Activated CD4-positive, alpha-beta T cell treated with anti-CD3 and anti-CD28 coated beads, Interleukin-2, amount 10 ng/mL, durations not matched to agents 24 days and 14 days (primary cell): ENCODE measurements at regions not wholly inside any gene's neighbourhood (a gene's known extent, or its start where the extent isn't known, plus 50 kb on each side); places are given as distances from the start of the nearest gene placed in this dataset.

ENCODE experiments used
- DNase-seq: peaks from one replicate; pipeline ENCODE4 v3.0.0; 2022
- H3K27ac Mint-ChIP-seq: one replicate; pipeline ENCODE4 v1.8.0; 2022; ENCODE audit warnings: mild to moderate bottlenecking, mixed read lengths
- H3K27me3 Mint-ChIP-seq: one replicate; pipeline ENCODE4 v1.8.0; 2022; ENCODE audit warnings: mixed read lengths
- H3K36me3 Mint-ChIP-seq: one replicate; pipeline ENCODE4 v1.8.0; 2022; ENCODE audit warnings: low read depth, mild to moderate bottlenecking, mixed read lengths
- H3K4me1 Mint-ChIP-seq: one replicate; pipeline ENCODE4 v1.8.0; 2021; ENCODE audit warnings: mixed read lengths
- H3K4me3 Mint-ChIP-seq: one replicate; pipeline ENCODE4 v1.8.0; 2022; ENCODE audit warnings: mild to moderate bottlenecking, moderate library complexity, mixed read lengths
- H3K9me3 Mint-ChIP-seq: one replicate; pipeline ENCODE4 v1.8.0; 2021; ENCODE audit warnings: mixed read lengths
- intact Hi-C: fragments of 100-400 bp; cut with micrococcal nuclease; formaldehyde crosslinking; loops from one replicate; pipeline ENCODE4 v1.15.1; 2023

DNA sequence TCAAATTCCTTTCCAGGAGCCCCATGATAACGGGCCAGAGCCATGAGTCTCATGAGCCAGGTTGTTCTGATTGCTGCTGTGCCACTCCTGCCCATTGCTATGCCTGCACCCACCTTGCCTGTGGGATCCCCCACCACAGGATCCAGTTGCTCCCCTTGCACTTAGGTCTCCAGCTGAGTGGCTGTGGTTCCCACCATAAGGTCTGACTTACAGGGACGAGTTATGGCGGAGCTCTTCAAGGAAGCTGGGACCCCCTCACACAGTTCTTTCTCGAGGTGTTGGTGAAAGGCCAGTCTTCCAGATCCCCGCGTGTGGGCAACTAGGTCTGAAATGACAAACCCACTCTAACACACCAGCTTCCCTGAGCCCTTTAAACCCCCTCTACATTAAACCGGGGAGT, 111.9 kb upstream of the C14orf180 start:
- H3K27me3 Mint-ChIP-seq, result peaks cover 10% of the 10 kb centered on the region

DNA sequence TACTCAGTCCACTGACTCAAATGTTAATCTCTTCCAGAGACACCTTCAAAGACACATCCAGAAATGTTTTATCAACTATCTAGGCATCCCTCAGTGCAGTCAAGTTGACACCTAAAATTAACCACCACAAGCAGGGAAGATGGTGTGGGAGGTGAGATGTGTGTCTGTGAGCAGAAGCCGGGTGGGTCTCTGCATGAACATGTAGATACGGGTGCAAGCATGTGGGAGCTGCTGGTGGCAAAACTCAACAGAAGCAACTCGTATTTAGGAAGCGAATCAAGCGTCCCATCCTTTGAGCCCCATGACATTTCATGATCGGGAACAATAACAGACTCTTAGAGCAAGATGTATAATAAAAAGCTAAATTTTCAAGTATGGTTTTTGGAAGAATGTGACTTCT, 110.0 kb upstream of the C14orf180 start:
- Mint-ChIP-seq H3K27me3 (no peaks in the 10 kb centered on the region), H3K9me3 (no peaks in the 10 kb centered on the region), H3K36me3 (no peaks in the 10 kb centered on the region), H3K4me1 (no peaks in the 10 kb centered on the region), H3K27ac (no peak overlapping the region), H3K4me3 (no peak overlapping the region)
- intact Hi-C loops, result no loop called here
- DNase-seq, result no peak

More for the DNA sequence above, 111.9 kb upstream of the C14orf180 start:
- DNase-seq, result peak; percentile 49
- H3K4me1 Mint-ChIP-seq, result no peaks in the 10 kb centered on the region
- intact Hi-C loops, result no loop called here
- H3K36me3 Mint-ChIP-seq, result no peaks in the 10 kb centered on the region
- no peak overlapping the region for H3K4me3 Mint-ChIP-seq
- no peak overlapping the region for H3K27ac Mint-ChIP-seq
- no peaks in the 10 kb centered on the region for H3K9me3 Mint-ChIP-seq

DNA sequence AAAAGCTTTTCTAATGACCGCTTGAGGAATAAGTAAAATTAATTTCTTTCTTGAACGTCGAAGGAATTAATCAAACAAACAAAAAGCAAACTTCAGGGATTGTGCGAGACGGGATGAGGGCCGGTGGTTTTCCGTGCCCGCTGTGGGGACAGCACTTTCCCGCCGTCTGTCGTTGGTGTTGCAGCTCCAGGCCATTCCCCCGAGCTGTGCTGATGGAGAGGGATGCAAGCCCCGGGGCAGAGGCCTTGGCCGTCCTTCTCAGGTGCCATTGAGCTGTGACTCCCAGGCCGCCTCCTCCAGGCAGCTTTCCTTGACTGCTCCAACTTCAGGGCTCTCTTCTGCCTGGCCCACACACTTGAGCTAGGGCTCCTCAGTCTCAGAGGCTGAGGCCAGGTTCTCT, 109.0 kb upstream of the C14orf180 start:
- Mint-ChIP-seq H3K27ac (no peak overlapping the region), H3K4me3 (no peak overlapping the region), H3K4me1 (no peaks in the 10 kb centered on the region), H3K9me3 (no peaks in the 10 kb centered on the region), H3K27me3 (no peaks in the 10 kb centered on the region), H3K36me3 (no peaks in the 10 kb centered on the region)
- no peak for DNase-seq
- intact Hi-C loops, result no loop called here

GRCh38 chr14:104471114-104471513, 108.5 kb upstream of the C14orf180 start:
- no peak overlapping the region for H3K27ac Mint-ChIP-seq
- no peak overlapping the region for H3K4me3 Mint-ChIP-seq
- no peaks in the 10 kb centered on the region for H3K36me3 Mint-ChIP-seq
- no peaks in the 10 kb centered on the region for H3K9me3 Mint-ChIP-seq
- H3K4me1 Mint-ChIP-seq, result no peaks in the 10 kb centered on the region
- H3K27me3 Mint-ChIP-seq, result no peaks in the 10 kb centered on the region
- intact Hi-C loops, result no loop called here
- no peak for DNase-seq

DNA sequence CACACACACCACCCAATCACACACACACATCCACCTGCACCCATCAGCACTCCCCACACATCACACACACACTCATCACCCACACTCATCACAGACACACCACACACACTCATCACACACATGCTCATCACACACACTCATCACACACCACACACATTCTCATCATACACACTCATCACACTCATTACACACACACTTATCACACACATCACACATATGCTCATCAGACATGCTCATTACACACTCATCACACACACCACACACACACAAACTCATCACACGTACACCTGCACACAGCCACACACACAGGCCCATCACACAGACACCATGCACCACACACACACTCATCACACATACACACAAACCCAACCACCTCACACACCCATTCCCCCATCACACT, 107.5 kb upstream of the C14orf180 start:
- no peak for DNase-seq
- Mint-ChIP-seq H3K4me3 (no peak overlapping the region), H3K27ac (no peak overlapping the region), H3K27me3 (no peaks in the 10 kb centered on the region), H3K4me1 (no peaks in the 10 kb centered on the region), H3K36me3 (no peaks in the 10 kb centered on the region), H3K9me3 (no peaks in the 10 kb centered on the region)
- intact Hi-C loops, result no loop called here

- intact Hi-C loops, result no loop called here
- H3K4me1 Mint-ChIP-seq, result no peaks in the 10 kb centered on the region
- no peaks in the 10 kb centered on the region for H3K27me3 Mint-ChIP-seq
- H3K4me3 Mint-ChIP-seq, result no peak overlapping the region
- no peaks in the 10 kb centered on the region for H3K9me3 Mint-ChIP-seq
- H3K27ac Mint-ChIP-seq, result no peak overlapping the region
- no peaks in the 10 kb centered on the region for H3K36me3 Mint-ChIP-seq
- no peak for DNase-seq
Measured at GRCh38 chr14:104472536-104473243, 106.9 kb upstream of the C14orf180 start.

DNA sequence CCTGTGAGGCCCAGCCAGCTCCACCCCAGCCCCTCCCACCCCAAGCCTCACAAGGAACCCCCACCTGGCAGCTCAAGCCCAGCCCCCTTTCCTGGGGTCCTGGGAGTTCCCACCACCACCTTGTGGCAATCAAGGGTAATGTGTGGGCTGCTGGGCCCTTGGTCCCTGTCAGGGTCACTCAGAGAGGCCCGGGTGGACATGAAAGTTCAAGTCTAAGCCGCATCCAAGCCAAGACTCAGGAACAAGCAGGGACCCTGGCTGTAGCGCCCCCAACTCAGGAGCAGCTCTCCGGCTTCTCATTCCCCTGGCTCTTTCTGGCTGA, 106.4 kb upstream of the C14orf180 start:
- Mint-ChIP-seq H3K4me1 (no peaks in the 10 kb centered on the region), H3K9me3 (no peaks in the 10 kb centered on the region), H3K27ac (no peak overlapping the region), H3K36me3 (no peaks in the 10 kb centered on the region), H3K27me3 (no peaks in the 10 kb centered on the region), H3K4me3 (no peak overlapping the region)
- intact Hi-C loops, result no loop called here
- DNase-seq, result no peak

- intact Hi-C loops, result no loop called here
- Mint-ChIP-seq H3K36me3 (no peaks in the 10 kb centered on the region), H3K27me3 (no peaks in the 10 kb centered on the region), H3K9me3 (no peaks in the 10 kb centered on the region), H3K27ac (no peak overlapping the region), H3K4me3 (no peak overlapping the region), H3K4me1 (no peaks in the 10 kb centered on the region)
- no peak for DNase-seq
Measured at GRCh38 chr14:104473649-104474494, 105.7 kb upstream of the C14orf180 start.

DNA sequence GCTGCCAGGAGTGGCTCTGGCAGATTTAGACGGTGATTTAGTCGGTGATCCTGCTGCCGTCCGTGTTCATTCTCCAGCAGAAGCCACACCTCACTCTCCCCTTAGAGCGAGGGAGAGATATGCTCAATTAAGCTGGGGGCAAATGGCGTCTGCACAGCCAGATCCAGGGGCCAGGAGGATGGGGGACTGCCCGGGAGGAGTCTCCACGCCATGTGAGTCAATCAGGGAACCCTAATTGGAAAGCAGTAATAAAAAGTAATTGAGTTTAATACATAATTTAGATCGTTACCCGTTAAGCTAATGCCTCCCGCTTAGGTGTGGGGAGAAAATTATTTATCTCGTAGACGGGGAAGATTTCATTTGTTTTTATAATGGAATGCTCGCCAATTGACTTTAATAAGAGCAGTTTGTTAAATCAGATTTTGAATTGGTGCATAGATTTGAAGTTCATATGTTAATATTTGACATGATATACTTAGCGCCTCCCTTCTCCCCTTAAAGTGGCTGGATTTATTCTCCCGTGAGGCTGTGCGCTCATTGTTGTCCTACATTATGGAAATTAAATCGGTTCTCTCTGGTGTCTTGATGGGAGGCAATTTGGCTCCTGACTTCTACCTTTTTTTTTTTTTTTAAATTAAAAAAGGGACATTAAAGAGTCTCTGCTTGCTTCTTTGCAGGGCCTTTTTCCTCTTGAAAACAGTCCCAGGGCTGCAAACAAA, 104.9 kb upstream of the C14orf180 start:
- no peaks in the 10 kb centered on the region for H3K27me3 Mint-ChIP-seq
- H3K27ac Mint-ChIP-seq, result no peak overlapping the region
- H3K9me3 Mint-ChIP-seq, result no peaks in the 10 kb centered on the region
- no peak for DNase-seq
- no peak overlapping the region for H3K4me3 Mint-ChIP-seq
- no peaks in the 10 kb centered on the region for H3K4me1 Mint-ChIP-seq
- H3K36me3 Mint-ChIP-seq, result no peaks in the 10 kb centered on the region
- intact Hi-C loops, result no loop called here

DNA sequence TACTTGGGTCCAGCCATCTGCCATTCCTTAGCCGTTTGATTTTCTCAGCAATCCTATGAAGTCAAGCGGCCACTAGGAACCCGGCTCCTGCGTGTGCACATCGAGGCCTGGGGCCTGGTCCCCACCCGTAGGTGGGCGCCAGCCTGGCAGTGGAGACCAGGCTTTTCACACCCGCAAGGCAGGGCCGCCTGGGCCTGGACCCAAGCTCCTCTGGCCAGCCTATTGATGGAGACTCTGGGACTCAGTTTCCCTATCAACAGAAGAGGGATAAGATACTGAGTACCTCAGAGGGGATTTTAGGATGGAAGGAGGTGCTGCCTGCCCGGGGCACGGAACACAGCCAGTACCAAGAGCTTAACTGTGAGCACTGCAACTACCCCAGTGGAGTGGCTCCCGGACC, 104.3 kb upstream of the C14orf180 start:
- H3K9me3 Mint-ChIP-seq, result no peaks in the 10 kb centered on the region
- intact Hi-C loops, result no loop called here

DNA sequence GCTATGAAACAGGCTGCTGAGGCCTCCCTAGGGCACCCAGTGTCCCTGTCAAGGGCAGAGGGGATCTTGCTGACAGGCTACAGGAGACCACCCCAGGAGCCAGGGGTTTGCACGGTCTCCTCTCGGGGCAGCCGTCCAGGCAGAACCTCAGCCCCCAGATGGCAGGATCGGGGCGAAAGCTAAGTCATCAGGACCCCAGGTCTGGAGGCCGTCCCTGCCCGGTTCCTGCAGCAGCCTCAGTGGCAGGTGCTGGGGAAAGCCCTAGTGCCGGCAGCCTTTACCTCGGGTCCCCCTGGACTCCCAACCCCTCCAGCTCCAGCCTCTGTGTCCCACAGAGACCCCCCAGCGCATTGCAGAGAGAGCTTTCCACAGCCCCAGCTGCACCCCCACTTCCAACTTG, 103.8 kb upstream of the C14orf180 start:
- no peaks in the 10 kb centered on the region for H3K9me3 Mint-ChIP-seq
- intact Hi-C loops, result no loop called here
- no peak overlapping the region for H3K4me3 Mint-ChIP-seq

More for the DNA sequence above, 104.3 kb upstream of the C14orf180 start:
- Mint-ChIP-seq H3K4me1 (no peaks in the 10 kb centered on the region), H3K36me3 (no peaks in the 10 kb centered on the region), H3K4me3 (no peak overlapping the region), H3K27ac (no peak overlapping the region), H3K27me3 (no peaks in the 10 kb centered on the region)
- DNase-seq, result no peak

GRCh38 chr14:104476437-104476836, 103.1 kb upstream of the C14orf180 start:
- H3K4me3 Mint-ChIP-seq, result no peak overlapping the region
- no peaks in the 10 kb centered on the region for H3K9me3 Mint-ChIP-seq
- H3K4me1 Mint-ChIP-seq, result no peaks in the 10 kb centered on the region
- H3K36me3 Mint-ChIP-seq, result no peaks in the 10 kb centered on the region
- DNase-seq, result no peak
- intact Hi-C loops, result no loop called here
- no peak overlapping the region for H3K27ac Mint-ChIP-seq
- H3K27me3 Mint-ChIP-seq, result no peaks in the 10 kb centered on the region

More for the DNA sequence above, 103.8 kb upstream of the C14orf180 start:
- no peaks in the 10 kb centered on the region for H3K27me3 Mint-ChIP-seq
- no peak for DNase-seq
- H3K36me3 Mint-ChIP-seq, result no peaks in the 10 kb centered on the region
- H3K4me1 Mint-ChIP-seq, result no peaks in the 10 kb centered on the region
- no peak overlapping the region for H3K27ac Mint-ChIP-seq

DNA sequence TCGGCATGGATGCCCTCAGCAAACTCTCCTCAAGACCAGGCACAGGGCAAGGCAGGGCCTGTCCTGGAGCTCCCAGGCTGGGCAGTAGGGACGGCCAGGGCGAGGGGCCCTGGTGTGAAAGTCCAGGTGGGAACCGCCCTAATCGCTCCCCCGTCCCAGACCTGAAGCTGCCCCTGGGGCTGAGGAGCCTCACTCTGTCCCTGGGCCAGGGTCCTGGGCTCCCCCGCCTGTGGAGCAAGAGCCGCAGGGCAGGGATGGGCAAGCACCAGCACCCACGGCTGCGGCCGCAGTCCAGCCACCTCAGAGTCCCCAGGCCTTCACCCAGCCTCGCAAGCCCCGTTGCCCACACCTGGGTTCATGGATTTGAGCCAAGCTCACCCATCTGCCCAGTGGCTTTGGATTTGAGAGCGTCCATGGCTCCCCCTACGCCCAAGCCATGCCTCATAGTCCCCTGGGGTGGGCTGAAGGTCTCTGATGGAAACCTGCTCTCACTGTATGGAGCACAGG, 102.4 kb upstream of the C14orf180 start:
- H3K4me3 Mint-ChIP-seq, result no peak overlapping the region
- H3K27me3 Mint-ChIP-seq, result no peaks in the 10 kb centered on the region
- no peaks in the 10 kb centered on the region for H3K4me1 Mint-ChIP-seq
- H3K36me3 Mint-ChIP-seq, result no peaks in the 10 kb centered on the region
- peaks cover 4% of the 10 kb centered on the region for H3K9me3 Mint-ChIP-seq
- intact Hi-C loops, result no loop called here
- H3K27ac Mint-ChIP-seq, result no peak overlapping the region
- peak; percentile 43 for DNase-seq
